PFSK-1 (cell line): ENCODE measurements at regions not wholly inside any gene's neighbourhood (a gene's known extent, or its start where the extent isn't known, plus 50 kb on each side); places are given as distances from the start of the nearest gene placed in this dataset.

Experiments used
- POLR2AphosphoS5 ChIP-seq: IDR thresholded peaks from 2 replicates; pipeline ENCODE4 v1.6.1; 2012; ENCODE audit warnings: low read depth, mild to moderate bottlenecking, control low read depth, low read length, moderate library complexity
- TAF1 ChIP-seq: IDR thresholded peaks from 2 replicates; pipeline ENCODE4 v1.6.1; 2012; ENCODE audit warnings: low read length, control low read depth, borderline replicate concordance; ENCODE audit not compliant: insufficient read depth
- TF ChIP-seq, protein P1 (sequence below), 2 experiments: IDR thresholded peaks; 2 replicates each; pipeline versions ENCODE4 v1.6.1 to v1.8.0; 2011 to 2012; ENCODE audit warnings: low read depth in 2 of 2, low read length in 2 of 2, control low read depth in 1 of 2, inconsistent platforms in 1 of 2, mild to moderate bottlenecking in 1 of 2, moderate library complexity in 1 of 2; ENCODE audit not compliant: insufficient read depth in 1 of 2

DNA sequence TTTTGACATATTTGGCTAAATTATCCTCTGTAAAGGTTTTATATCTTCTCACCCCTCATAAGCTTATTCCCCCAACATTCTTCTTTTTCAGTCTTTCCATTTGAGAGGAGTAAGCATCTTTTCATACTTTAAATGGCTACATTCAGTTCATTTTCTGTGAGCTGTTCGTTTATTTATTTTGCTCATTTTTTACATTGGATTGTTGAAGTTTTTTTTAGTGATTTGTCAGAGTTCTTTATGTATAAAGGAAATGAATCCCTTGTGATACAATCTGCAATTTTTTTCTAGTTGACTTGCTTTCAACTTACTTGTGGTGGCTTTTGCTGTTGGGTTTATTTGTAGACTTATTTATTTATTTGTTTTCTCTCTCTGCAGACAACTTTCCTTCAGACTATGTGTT is 250.3 kb downstream of the DLEU7 start:
- TF ChIP-seq, protein P1, sequence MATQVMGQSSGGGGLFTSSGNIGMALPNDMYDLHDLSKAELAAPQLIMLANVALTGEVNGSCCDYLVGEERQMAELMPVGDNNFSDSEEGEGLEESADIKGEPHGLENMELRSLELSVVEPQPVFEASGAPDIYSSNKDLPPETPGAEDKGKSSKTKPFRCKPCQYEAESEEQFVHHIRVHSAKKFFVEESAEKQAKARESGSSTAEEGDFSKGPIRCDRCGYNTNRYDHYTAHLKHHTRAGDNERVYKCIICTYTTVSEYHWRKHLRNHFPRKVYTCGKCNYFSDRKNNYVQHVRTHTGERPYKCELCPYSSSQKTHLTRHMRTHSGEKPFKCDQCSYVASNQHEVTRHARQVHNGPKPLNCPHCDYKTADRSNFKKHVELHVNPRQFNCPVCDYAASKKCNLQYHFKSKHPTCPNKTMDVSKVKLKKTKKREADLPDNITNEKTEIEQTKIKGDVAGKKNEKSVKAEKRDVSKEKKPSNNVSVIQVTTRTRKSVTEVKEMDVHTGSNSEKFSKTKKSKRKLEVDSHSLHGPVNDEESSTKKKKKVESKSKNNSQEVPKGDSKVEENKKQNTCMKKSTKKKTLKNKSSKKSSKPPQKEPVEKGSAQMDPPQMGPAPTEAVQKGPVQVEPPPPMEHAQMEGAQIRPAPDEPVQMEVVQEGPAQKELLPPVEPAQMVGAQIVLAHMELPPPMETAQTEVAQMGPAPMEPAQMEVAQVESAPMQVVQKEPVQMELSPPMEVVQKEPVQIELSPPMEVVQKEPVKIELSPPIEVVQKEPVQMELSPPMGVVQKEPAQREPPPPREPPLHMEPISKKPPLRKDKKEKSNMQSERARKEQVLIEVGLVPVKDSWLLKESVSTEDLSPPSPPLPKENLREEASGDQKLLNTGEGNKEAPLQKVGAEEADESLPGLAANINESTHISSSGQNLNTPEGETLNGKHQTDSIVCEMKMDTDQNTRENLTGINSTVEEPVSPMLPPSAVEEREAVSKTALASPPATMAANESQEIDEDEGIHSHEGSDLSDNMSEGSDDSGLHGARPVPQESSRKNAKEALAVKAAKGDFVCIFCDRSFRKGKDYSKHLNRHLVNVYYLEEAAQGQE (IDR thresholded peaks at IDR 0.05; ENCODE audit: insufficient read depth in 1 of 2, low read depth in 2 of 2, low read length in 2 of 2), result no peak
- TF ChIP-seq POLR2AphosphoS5 (no peak), TAF1 (no peak)
